ENCODE measurements at regions not wholly inside any gene's neighbourhood (a gene's known extent, or its start where the extent isn't known, plus 50 kb on each side); places are given as distances from the start of the nearest gene placed in this dataset.

GRCh38 chr5:2260211-2261003 is 377.7 kb upstream of the IRX4 start:
- Histone ChIP-seq H3K9ac (no peak overlapping the region), H3K27ac (no peak overlapping the region), H3K36me3 (ENCODE audit: insufficient read depth) (no peaks in the 10 kb centered on the region), H3K79me2 (ENCODE audit: insufficient read depth, low read depth) (no peaks in the 10 kb centered on the region), H3K27me3 (ENCODE audit: insufficient read depth, low read depth) (no peaks in the 10 kb centered on the region), H3K4me1 (ENCODE audit: low read depth, poor library complexity, severe bottlenecking) (no peaks in the 10 kb centered on the region), H2AFZ (ENCODE audit: low read depth) (no peak overlapping the region), H4K20me1 (ENCODE audit: insufficient read depth) (no peaks in the 10 kb centered on the region), H3K4me2 (no peak overlapping the region), H3K4me3 (IDR thresholded peaks at IDR 0.05; ENCODE audit: insufficient read depth, low read depth, low read length) (no peak overlapping the region)
- TF ChIP-seq CTCF (conservative IDR thresholded peaks at IDR 0.05; ENCODE audit: low read depth, low read length), result no peak

GRCh38 chr5:2259494-2260107 is 376.9 kb upstream of the IRX4 start:
- H4K20me1 ChIP-seq (ENCODE audit: insufficient read depth), result no peaks in the 10 kb centered on the region
- no peaks in the 10 kb centered on the region for H3K36me3 ChIP-seq (ENCODE audit: insufficient read depth)
- no peak overlapping the region for H3K4me2 ChIP-seq
- H3K4me3 ChIP-seq (IDR thresholded peaks at IDR 0.05; ENCODE audit: insufficient read depth, low read depth, low read length), result no peak overlapping the region
- H3K27me3 ChIP-seq (ENCODE audit: insufficient read depth, low read depth), result no peaks in the 10 kb centered on the region
- no peaks in the 10 kb centered on the region for H3K4me1 ChIP-seq (ENCODE audit: low read depth, poor library complexity, severe bottlenecking)
- no peak for TF ChIP-seq CTCF (conservative IDR thresholded peaks at IDR 0.05; ENCODE audit: low read depth, low read length)
- H2AFZ ChIP-seq (ENCODE audit: low read depth), result no peak overlapping the region
- no peak overlapping the region for H3K9ac ChIP-seq
- no peak overlapping the region for H3K27ac ChIP-seq
- no peaks in the 10 kb centered on the region for H3K79me2 ChIP-seq (ENCODE audit: insufficient read depth, low read depth)

DNA sequence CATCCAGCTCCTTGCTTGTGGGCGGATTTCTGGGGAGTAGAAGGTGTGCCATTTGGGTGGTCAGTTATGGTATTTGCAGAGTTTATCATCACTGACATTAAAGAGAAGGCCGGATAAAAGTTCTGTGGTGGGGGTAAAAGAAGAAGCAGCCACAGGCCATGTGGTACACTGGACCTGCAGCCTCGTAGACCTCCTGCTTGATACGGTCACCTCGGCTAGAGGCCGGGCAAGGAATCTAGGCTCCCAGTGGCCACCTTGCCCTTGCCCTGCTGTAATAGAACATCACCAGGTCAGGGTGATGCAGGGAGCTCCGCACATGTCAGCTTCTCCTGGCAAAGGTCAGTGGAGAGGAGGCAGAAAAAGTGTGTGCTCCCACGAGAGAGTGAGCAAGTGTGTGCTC is 376.1 kb upstream of the IRX4 start:
- Histone ChIP-seq H3K4me2 (no peak overlapping the region), H3K4me3 (IDR thresholded peaks at IDR 0.05; ENCODE audit: insufficient read depth, low read depth, low read length) (no peak overlapping the region), H2AFZ (ENCODE audit: low read depth) (no peak overlapping the region), H3K4me1 (ENCODE audit: low read depth, poor library complexity, severe bottlenecking) (no peaks in the 10 kb centered on the region), H3K27me3 (ENCODE audit: insufficient read depth, low read depth) (no peaks in the 10 kb centered on the region), H3K27ac (no peak overlapping the region), H3K36me3 (ENCODE audit: insufficient read depth) (no peaks in the 10 kb centered on the region), H4K20me1 (ENCODE audit: insufficient read depth) (no peaks in the 10 kb centered on the region), H3K9ac (no peak overlapping the region), H3K79me2 (ENCODE audit: insufficient read depth, low read depth) (no peaks in the 10 kb centered on the region)
- no peak for TF ChIP-seq CTCF (conservative IDR thresholded peaks at IDR 0.05; ENCODE audit: low read depth, low read length)

GRCh38 chr5:2257326-2258244 is 374.9 kb upstream of the IRX4 start:
- Histone ChIP-seq H3K4me2 (no peak overlapping the region), H3K4me3 (IDR thresholded peaks at IDR 0.05; ENCODE audit: insufficient read depth, low read depth, low read length) (no peak overlapping the region), H3K9ac (no peak overlapping the region), H3K27me3 (ENCODE audit: insufficient read depth, low read depth) (no peaks in the 10 kb centered on the region), H3K79me2 (ENCODE audit: insufficient read depth, low read depth) (no peaks in the 10 kb centered on the region), H3K36me3 (ENCODE audit: insufficient read depth) (no peaks in the 10 kb centered on the region), H3K27ac (no peak overlapping the region), H2AFZ (ENCODE audit: low read depth) (no peak overlapping the region), H4K20me1 (ENCODE audit: insufficient read depth) (no peaks in the 10 kb centered on the region), H3K4me1 (ENCODE audit: low read depth, poor library complexity, severe bottlenecking) (no peaks in the 10 kb centered on the region)
- no peak for TF ChIP-seq CTCF (conservative IDR thresholded peaks at IDR 0.05; ENCODE audit: low read depth, low read length)

All from KMS-11 (cell line).